NB4 (cell line): ENCODE measurements at regions not wholly inside any gene's neighbourhood (a gene's known extent, or its start where the extent isn't known, plus 50 kb on each side); places are given as distances from the start of the nearest gene placed in this dataset.

Experiments used
- DNase-seq: peaks from one replicate; pipeline ENCODE4 v3.0.0; 2010; ENCODE audit warnings: low read depth
- H3K4me3 ChIP-seq: one replicate; pipeline ENCODE4 v1.5.1; 2011; ENCODE audit warnings: mild to moderate bottlenecking, low read depth, low read length, moderate library complexity
- CTCF ChIP-seq: IDR thresholded peaks from one replicate; pipeline ENCODE4 v1.5.1; 2012; ENCODE audit warnings: low read depth, low read length
- MYC ChIP-seq: IDR thresholded peaks from 2 replicates; pipeline ENCODE4 v1.6.1; 2011; ENCODE audit warnings: low read depth, low read length
- POLR2A ChIP-seq: IDR thresholded peaks from 2 replicates; pipeline ENCODE4 v1.6.1; 2011; ENCODE audit warnings: mild to moderate bottlenecking; ENCODE audit not compliant: insufficient read length; ENCODE audit errors: extremely low read depth
- TF ChIP-seq, protein P1 (sequence below): IDR thresholded peaks from 2 replicates; pipeline ENCODE4 v1.6.1; 2011; ENCODE audit warnings: low read depth, low read length

DNA sequence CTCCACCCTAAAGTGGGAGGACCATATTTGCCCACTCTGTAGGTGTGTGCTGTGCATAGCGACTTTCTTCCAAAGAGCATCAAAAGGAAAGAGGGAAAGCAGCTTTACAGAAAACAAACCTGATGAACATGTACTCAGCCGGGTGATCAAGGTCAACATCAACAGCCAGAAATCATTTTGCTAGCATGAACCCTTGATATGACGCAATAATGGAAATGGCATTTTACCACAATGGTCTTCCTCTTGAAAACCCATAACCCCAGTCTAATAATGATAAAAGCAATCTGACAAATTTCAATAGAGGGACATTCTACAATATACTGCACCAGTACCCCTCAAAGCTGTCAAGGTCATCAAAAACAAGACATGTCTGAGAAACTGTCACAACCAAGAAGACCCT, 350.2 kb downstream of the FBXO15 start:
- H3K4me3 ChIP-seq, result no peak overlapping the region
- no peak for DNase-seq
- no peak for TF ChIP-seq POLR2A
- TF ChIP-seq, protein P1, sequence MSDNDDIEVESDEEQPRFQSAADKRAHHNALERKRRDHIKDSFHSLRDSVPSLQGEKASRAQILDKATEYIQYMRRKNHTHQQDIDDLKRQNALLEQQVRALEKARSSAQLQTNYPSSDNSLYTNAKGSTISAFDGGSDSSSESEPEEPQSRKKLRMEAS, result no peak
- TF ChIP-seq CTCF, result no peak
- TF ChIP-seq MYC, result no peak

DNA sequence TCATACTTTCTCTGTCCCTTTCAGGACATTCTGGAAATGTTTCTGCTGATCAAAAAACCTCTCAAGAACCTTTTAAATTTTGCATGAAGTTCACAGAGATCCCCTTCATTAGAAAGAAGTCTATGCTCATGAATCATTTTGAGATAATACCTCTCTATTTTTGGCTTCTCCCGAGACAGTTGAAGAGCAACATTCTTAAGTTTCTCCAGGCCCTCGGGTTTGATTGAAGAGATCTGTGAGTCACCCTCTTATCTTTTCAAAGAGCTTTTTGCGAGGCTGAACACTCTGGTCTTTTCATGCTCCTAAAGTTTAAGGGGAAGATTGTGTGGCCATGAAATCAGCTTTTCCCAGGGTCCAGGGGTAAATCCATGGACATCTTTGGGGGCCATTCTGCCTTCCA, 354.2 kb downstream of the FBXO15 start:
- no peak overlapping the region for H3K4me3 ChIP-seq
- TF ChIP-seq, protein P1, result no peak
- no peak for TF ChIP-seq CTCF
- no peak for DNase-seq

- H3K4me3 ChIP-seq, result no peak overlapping the region
- TF ChIP-seq, protein P1, result no peak
- TF ChIP-seq CTCF, result no peak
- TF ChIP-seq POLR2A, result no peak
- TF ChIP-seq MYC, result no peak
- DNase-seq, result no peak
These were observed 356.6 kb downstream of the FBXO15 start for GRCh38 chr18:73791081-73791480.

DNA sequence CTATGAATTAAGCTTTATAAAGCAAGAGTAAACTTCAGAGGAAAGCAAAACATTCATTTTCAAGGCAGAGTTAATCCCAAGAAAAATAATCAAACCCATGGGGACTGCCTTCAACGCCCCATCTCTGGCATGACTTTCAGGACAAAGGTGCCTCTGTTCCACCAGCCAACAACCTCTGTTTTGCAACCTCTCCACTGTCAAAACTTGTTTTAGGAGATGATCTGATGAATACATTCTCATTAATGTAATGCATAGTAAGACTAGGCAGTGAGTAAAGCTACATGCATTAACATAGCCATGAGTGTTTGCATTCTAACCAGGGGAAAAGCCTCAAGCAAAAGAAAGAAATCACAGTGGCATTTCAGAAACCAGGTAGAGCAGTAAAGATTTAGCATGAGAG, 357.0 kb downstream of the FBXO15 start:
- no peak for DNase-seq
- TF ChIP-seq CTCF, result no peak
- TF ChIP-seq, protein P1, result no peak
- no peak for TF ChIP-seq POLR2A
- no peak for TF ChIP-seq MYC
- H3K4me3 ChIP-seq, result no peak overlapping the region

GRCh38 chr18:73787316-73787715, 360.3 kb downstream of the FBXO15 start:
- H3K4me3 ChIP-seq, result no peak overlapping the region
- DNase-seq, result no peak
- TF ChIP-seq POLR2A (no peak), MYC (no peak), CTCF (no peak)
- TF ChIP-seq, protein P1, result no peak

DNA sequence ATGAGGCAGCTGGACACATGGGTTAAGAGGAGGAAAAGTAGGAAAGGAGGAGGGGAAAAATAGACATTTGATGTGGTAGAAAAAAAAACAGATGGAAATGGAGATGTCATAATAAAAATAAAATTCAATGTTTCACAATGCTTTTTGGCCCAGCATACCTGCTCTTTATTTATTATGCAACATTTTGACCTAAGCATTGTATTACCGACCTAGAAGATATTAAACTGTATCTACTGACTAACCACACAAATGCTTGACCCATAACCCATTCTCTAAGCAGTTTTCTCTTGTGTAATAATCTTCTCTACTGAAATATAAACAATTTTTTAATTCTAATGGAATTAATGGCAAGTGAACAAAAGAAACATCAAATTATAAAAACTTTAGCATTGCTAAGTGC, 362.3 kb downstream of the FBXO15 start:
- TF ChIP-seq, protein P1, result no peak
- no peak overlapping the region for H3K4me3 ChIP-seq
- no peak for DNase-seq
